Peyer's patch (tissue), 4 donors: ENCODE measurements at regions not wholly inside any gene's neighbourhood (a gene's known extent, or its start where the extent isn't known, plus 50 kb on each side); places are given as distances from the start of the nearest gene placed in this dataset.
A peak's percentile ranks its signal among the peaks of the same experiment; 100 is the strongest.
"Not testable (repeated sequence)": the region's sequence is repeated elsewhere in the genome, so short reads cannot be mapped to it uniquely, and the experiment has no call there.

Experiments
- DNase-seq, 3 donors: peaks; one replicate each; pipeline ENCODE4 v3.0.0-alpha.2; 2017 to 2019
- H3K27ac ChIP-seq, 4 donors: fragments of 200-600 bp; sonication (generic); one replicate each; pipeline ENCODE4 v1.5.1; 2016 to 2019
- H3K27me3 ChIP-seq, 2 donors: fragments of 200-600 bp; sonication (generic); one replicate each; pipeline ENCODE4 v1.5.1; 2019
- H3K36me3 ChIP-seq, 3 donors: fragments of 200-600 bp; sonication (generic); one replicate each; pipeline ENCODE4 v1.5.1; 2016 to 2019
- H3K4me1 ChIP-seq, 4 donors: fragments of 200-600 bp; sonication (generic); one replicate each; pipeline ENCODE4 v1.5.1; 2016 to 2019
- H3K4me3 ChIP-seq, 4 donors: fragments of 200-600 bp; sonication (generic); 1 replicate in 3 of 4; 2 replicates in 1 of 4; pipeline ENCODE4 v1.5.1; 2016 to 2019; ENCODE audit warnings: mild to moderate bottlenecking in 1 of 4
- H3K9me3 ChIP-seq, 4 donors: fragments of 200-600 bp; sonication (generic); one replicate each; pipeline ENCODE4 v1.5.1; 2016 to 2019; ENCODE audit warnings: mild to moderate bottlenecking in 1 of 4
- CTCF ChIP-seq, 6 experiments: fragments of 450-650 bp in 4 of 6; fragments of 200-600 bp in 2 of 6; sonication (generic) in 1 of 6; IDR thresholded peaks; one replicate each; pipeline ENCODE4 v1.5.1; 2017 to 2019; ENCODE audit warnings: antibody characterized with exemption in 6 of 6, mild to moderate bottlenecking in 3 of 6, moderate library complexity in 1 of 6
- POLR2A ChIP-seq, 2 donors: fragments of 450-650 bp; IDR thresholded peaks; one replicate each; pipeline ENCODE4 v1.5.1; 2017; ENCODE audit warnings: antibody characterized with exemption in 2 of 2, mild to moderate bottlenecking in 2 of 2, moderate library complexity in 2 of 2

DNA sequence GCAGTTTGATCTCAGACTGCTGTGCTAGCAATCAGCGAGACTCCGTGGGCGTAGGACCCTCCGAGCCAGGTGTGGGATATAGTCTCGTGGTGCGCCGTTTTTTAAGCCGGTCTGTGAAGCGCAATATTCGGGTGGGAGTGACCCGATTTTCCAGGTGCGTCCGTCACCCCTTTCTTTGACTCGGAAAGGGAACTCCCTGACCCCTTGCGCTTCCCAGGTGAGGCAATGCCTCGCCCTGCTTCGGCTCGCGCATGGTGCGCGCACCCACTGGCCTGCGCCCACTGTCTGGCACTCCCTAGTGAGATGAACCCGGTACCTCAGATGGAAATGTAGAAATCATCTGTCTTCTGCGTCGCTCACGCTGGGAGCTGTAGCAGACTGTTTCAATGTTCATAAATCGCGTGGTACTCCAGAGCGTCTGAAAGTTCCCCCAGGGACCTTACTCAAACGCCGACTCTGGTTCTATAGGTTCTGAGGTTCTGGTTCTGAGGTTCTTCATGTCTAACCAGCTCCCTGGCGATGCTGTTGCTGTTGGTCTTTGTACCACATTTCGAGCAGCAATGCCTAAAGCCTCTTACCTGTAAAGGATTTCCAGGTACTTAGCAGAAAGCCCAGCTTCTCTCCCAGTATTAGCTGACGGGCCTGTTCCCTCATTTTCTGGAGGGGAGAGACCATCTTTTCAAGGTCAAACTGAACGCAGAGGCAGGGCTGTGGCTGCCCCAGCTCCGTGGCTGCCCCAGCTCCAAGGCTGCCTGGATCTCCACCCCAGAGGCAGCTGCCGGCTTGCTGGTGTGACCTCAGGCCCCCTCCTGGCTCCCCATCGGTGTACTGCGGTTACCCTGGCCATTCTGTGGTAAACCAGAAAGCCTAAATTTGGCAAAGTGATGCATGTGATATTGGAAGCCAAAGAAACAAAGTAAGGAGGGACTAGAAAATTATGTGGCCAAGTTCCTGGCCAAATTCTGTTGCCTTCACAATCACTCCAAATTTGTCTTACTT, 207.9 kb downstream of the RAB11FIP2 start:
- DNase-seq, H3K9me3 ChIP-seq, H3K27me3 ChIP-seq, H3K27ac ChIP-seq, H3K4me1 ChIP-seq, H3K36me3 ChIP-seq: not testable (repeated sequence)
- H3K4me3 ChIP-seq = peak overlapping the region in 1 of 4 donors; percentile 35
- peak in 1 of 6 experiments; percentile 5 for TF ChIP-seq CTCF (IDR thresholded peaks at IDR 0.05)

- not testable (repeated sequence) for H3K36me3 ChIP-seq, DNase-seq, H3K27me3 ChIP-seq, H3K4me3 ChIP-seq, H3K4me1 ChIP-seq, H3K27ac ChIP-seq, H3K9me3 ChIP-seq
These were observed 190.3 kb downstream of the RAB11FIP2 start for GRCh38 chr10:117856426-117856825.

- Histone ChIP-seq H3K36me3 (no peaks in the 10 kb centered on the region), H3K27me3 (no peaks in the 10 kb centered on the region), H3K27ac (no peak overlapping the region), H3K9me3 (no peaks in the 10 kb centered on the region), H3K4me3 (no peak overlapping the region), H3K4me1 (no peaks in the 10 kb centered on the region)
- no peak for DNase-seq
- TF ChIP-seq POLR2A (IDR thresholded peaks at IDR 0.05) (no peak), CTCF (IDR thresholded peaks at IDR 0.05) (no peak)
These were observed 186.6 kb downstream of the RAB11FIP2 start for GRCh38 chr10:117860135-117860534.

DNA sequence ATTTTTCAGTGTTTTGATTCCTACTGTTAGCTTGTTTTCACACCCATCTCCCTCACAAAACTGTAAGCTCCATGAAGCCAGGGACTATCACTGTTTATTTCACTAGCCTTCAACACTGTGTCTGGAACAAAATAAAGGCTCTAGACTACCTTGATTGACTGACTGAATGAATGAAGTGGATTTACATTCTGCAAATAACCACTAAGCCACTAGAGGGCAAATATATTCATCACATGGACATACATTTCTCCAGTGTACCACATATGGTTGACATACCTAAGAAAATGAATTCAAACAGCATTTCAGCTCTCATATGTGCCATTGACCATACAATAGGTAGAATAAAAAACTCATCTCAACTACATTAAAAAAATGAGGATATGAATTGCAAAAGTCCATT, 185.9 kb downstream of the RAB11FIP2 start:
- TF ChIP-seq CTCF (IDR thresholded peaks at IDR 0.05) (peak in 3 of 6 experiments; percentile 58 to 63 (median 58)), POLR2A (IDR thresholded peaks at IDR 0.05) (no peak)
- no peak overlapping the region for H3K27ac ChIP-seq
- no peak for DNase-seq
- H3K4me3 ChIP-seq = no peak overlapping the region
- no peaks in the 10 kb centered on the region for H3K36me3 ChIP-seq
- no peaks in the 10 kb centered on the region for H3K4me1 ChIP-seq
- H3K27me3 ChIP-seq = no peaks in the 10 kb centered on the region
- H3K9me3 ChIP-seq = no peaks in the 10 kb centered on the region

DNA sequence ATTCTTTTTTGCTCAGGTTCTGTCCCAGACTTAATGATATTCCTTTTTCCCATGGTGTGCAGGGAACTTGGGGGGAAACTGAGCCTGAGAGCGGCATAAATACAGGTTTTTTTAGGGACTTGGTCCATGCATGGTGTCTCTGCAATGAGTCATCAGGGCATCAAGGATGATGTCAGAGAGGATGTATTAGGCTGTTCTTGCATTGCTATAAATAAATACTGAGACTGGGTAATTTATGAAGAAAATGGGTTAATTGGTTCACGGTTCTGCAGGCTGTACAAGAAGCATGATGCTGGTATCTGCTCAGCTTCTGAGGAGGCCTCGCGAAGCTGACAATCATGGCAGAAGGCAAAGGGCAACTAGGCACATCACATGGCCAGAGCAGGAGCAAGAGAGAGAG, 185.4 kb downstream of the RAB11FIP2 start:
- no peaks in the 10 kb centered on the region for H3K9me3 ChIP-seq
- H3K27me3 ChIP-seq = no peaks in the 10 kb centered on the region
- no peak overlapping the region for H3K27ac ChIP-seq
- TF ChIP-seq CTCF (IDR thresholded peaks at IDR 0.05) (no peak), POLR2A (IDR thresholded peaks at IDR 0.05) (no peak)
- no peaks in the 10 kb centered on the region for H3K36me3 ChIP-seq
- DNase-seq = no peak
- no peaks in the 10 kb centered on the region for H3K4me1 ChIP-seq
- no peak overlapping the region for H3K4me3 ChIP-seq

DNA sequence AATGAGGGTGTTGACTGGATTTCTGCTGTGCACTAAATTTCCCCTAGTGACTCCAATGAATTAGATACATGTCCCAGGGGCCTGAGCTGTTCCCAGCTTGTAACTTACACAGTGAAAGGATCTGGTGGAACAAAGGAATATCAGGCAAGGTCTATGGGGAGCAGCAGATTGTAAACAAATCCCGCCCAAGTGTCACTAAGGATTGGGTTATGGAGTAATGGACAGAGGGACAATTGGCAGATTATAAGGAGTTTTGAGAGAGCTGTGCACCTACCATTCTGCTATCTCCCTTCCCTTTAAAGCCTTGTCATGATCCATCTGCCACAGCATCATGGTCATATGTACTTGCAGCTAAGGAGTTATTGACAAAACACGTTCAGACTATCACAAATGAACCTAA, 183.0 kb downstream of the RAB11FIP2 start:
- no peak for DNase-seq
- Histone ChIP-seq H3K27me3 (no peaks in the 10 kb centered on the region), H3K9me3 (no peaks in the 10 kb centered on the region), H3K27ac (no peak overlapping the region), H3K4me3 (no peak overlapping the region), H3K36me3 (no peaks in the 10 kb centered on the region), H3K4me1 (no peaks in the 10 kb centered on the region)
- TF ChIP-seq POLR2A (IDR thresholded peaks at IDR 0.05) (no peak), CTCF (IDR thresholded peaks at IDR 0.05) (no peak)
